ENCODE measurements at regions not wholly inside any gene's neighbourhood (a gene's known extent, or its start where the extent isn't known, plus 50 kb on each side); places are given as distances from the start of the nearest gene placed in this dataset.

DNA sequence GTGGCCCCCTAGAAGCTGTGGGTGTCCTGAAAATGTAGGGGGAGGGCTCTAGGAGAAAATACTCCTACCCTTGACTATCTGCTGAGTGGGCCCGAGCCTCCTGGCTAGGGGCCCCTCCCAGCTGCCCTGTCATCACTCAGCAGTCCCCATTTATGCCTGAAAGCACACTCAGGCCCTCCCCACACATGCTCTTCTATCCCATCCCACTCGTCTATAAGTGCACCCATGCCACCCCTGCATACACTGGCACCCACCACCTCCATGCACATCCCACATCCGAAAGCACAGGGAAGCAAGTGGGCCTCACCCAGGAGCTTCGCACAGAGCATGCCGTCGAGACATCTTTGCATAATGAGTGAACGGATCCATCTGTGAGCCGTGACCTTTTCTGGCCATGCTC lies 80.4 kb upstream of the POU3F1 start:
- no peak for DNase-seq

DNA sequence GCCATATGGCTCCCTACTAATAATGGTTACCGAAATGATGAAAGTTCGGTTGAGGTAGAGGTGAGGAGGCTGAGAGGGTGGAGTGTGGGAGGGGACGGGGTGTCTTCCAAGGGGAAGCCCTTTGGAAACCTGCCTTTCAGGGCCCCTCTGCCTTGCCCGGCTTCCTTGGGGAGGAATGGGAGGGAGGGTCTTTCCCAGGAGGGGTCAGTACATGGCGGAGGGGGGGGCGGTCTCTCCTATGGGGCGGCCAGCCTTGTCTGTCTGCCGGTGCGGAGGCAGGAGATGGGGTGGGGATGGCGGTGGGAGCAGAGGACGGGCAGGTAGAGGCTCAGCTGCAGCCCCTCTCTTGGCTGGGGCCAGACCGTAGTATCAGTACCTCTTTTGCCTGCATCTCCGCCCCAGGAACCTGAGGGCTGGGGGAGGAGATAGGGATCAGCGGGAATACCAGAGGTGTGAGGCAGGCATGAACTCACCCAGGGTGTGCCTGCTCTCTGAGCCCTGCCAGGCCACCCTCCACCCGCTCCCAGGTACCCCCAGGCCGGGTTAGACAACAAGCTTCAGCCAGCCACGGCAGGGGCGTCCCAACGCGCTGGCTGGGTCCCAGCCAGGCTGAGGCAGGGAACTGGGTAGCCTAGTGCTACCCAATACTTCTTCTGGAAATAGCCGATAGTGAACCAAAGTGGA lies 79.4 kb upstream of the POU3F1 start:
- no peak for DNase-seq

DNA sequence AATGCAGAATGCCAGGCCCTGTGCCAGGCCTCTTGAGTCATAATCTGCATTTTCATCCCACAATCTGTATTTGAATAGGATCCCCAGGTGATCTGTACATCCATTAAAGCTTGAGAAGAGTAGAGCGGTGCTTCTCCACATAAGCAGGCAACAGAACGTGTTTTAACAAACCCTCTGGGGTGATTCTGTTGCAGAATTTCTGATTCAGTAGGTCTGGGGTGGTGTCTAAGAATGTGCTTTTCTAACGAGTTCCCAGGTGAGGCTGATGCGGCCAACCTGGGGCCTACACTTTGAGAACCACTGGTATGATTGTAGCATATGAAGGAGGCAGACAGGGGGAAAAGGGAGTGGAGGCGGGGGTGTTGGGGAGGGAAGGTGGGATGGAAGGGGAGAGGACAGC lies 78.4 kb upstream of the POU3F1 start:
- DNase-seq = no peak

DNA sequence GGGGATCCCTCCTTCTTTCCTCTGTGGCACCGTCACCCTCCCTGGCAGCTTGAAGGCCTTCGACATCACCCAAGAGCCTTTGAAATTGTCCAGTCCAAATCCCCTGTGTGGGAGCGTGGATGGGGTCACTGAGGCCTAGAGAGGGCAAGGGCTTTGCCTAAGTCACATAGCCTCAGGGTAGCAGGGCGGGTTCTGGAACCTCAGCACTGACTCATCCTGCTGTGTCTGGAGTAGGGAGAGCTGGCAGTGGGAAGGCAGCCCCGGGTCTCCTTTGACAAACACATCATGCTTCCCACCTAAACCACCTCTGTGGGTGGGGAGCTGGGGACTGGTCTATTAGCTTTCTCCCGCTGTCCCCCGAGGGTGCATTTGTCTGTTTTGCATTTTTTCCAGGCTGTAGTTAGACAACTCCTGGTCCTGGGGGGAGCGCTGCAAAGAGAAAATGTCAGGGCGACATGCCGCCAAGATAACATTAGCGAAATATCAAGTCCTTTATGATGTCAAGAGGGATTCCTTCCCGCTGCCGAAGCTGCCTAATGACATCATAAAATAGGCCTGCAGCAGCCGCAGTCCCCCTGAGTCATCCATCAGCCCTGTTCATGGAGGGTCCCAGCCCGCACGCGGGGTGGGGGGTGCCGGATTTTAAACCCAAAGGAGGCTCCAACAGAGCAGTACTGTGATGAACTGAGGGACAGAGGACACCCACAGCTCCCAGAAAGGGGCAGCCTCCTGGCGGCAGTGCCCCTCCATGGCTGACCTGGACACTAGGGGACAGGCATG lies 77.0 kb upstream of the POU3F1 start:
- DNase-seq = no peak

DNA sequence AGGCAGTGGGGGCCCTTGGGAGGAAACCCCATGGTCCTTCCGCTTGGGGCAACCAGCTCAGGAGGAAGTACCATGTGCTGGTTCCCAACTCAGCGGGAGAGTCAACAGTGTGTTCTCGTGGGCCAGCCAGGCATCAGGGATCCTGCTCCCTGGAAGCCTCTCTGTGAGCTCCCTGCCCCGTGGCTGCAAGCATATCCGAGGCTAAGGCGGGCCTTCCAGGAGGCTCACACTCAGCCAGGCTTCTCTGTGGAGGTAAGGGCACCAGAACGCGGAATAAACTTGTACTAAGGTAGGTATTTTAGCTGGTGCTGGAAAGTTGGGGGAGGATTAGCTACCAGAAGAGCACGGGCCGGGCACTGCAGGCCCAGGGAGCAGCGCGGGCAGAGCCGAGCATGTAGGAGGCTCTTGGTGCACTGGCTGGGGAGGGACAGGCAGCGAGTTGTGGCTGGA lies 74.7 kb upstream of the POU3F1 start:
- no peak for DNase-seq

DNA sequence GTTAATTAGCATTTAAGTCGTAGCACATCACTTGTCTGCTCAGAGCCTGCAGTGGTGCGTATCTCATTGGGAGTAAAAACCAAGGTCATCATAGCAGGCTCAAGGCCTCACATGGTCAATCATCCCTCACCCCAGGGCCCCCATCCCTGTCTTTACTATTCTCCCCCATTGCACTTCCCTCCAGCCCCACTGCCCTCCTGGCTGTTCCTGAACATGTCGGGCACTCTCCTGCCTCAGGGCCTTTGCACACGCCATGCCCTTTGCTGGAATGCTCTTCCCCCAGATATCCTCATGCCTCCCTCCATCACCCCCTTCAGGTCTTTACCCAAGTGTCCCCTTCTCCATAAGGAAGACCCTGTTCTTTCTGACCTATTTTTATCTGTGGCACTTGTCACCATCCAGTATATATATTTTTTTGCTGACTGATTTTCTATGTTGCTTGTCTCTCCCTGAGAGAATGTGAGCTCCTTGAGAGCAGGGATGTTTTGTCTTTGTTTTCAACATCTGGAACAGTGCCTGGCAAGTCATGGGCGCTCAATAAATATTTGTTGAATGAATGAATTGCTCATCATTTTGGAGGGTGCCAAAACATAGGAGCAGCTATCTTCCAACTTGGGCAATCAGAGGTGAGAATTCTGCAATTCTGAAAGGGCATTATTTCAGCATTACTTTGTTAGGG lies 74.1 kb upstream of the POU3F1 start:
- DNase-seq = no peak

DNA sequence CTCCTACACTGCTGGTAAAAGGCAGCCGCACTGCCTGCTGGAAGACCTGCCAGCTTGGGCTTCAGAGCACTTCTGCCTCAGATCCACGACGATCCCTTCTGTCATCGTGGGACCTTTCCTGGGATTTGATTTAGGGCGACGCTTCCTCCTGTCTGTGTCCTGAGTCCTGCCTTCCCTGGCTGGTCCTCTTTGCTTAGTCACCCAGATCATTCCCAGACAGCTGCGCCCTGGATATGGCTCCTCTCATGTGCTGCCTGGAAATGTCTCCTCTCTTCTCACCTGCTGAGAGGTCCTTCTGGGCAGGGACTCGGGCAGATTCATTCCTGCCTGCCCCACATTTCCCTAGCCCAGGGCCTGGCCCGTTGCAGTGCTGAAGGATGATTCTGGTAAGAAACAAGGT lies 72.4 kb upstream of the POU3F1 start:
- DNase-seq = no peak

DNA sequence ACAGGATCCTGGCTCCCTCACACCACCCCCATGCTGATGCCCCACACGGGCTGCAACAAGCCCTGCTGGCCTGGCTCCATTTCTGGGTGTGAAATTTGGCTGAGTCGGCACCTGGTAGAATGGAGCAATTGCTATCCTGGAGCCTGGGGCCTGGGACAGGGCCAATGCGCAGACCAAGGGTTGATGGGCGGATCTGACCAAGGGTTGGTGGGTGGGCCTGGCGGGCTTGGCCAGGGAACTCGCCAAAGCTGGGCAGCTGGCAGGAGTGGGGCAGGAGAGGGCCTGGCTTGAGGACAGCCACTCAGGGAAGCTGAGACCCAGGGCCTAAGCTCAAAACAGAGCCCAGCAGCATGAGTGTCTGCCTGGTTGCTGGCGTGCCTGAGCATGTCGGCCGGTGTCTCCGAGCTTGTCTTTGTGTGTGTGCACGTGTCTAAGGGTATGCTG lies 70.9 kb upstream of the POU3F1 start:
- no peak for DNase-seq

DNA sequence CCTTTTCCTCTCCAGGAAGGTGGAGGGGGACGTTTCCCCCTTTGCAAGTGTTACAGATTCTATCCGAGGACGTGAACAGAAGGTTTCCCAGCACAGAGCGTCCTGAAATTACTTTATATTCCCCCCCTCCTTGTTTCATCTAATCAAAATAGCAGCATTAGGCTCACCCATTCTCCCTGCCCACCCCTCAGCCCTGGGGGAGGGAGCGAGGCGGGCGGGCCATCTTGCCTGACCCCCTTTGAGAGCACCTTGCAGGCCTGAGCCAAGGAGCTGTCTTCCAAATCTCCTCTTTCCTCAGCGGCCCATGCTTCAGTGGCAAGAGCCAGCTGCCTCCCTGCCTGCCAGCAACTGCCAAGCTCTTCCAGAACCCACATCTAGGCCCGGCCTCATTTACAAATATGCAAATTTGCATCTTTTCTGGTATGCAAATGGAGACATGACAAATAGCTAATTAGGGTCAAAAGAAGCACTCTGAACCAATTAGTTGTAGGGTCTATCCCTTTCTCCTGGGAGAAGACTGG lies 69.1 kb upstream of the POU3F1 start:
- DNase-seq = no peak

DNA sequence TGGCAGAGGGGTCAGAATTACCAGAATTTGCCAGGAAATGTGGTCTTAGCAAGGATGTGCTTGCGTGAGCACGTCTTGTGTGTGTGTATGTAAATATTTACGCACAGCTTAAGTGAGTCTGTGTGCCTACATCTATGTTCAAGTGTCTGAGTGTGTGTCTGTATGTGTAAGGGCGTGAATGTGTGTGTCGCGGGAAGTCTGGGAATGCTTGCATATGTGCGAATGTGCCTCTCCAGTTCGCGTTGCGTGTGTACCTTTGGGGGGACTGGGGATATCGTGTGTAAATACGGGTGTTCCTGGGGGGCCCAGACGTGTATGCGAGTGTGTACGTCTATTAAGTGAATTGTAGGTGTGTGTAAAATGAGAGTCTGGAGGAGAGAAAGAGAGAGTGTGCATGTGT lies 68.6 kb upstream of the POU3F1 start:
- no peak for DNase-seq

DNA sequence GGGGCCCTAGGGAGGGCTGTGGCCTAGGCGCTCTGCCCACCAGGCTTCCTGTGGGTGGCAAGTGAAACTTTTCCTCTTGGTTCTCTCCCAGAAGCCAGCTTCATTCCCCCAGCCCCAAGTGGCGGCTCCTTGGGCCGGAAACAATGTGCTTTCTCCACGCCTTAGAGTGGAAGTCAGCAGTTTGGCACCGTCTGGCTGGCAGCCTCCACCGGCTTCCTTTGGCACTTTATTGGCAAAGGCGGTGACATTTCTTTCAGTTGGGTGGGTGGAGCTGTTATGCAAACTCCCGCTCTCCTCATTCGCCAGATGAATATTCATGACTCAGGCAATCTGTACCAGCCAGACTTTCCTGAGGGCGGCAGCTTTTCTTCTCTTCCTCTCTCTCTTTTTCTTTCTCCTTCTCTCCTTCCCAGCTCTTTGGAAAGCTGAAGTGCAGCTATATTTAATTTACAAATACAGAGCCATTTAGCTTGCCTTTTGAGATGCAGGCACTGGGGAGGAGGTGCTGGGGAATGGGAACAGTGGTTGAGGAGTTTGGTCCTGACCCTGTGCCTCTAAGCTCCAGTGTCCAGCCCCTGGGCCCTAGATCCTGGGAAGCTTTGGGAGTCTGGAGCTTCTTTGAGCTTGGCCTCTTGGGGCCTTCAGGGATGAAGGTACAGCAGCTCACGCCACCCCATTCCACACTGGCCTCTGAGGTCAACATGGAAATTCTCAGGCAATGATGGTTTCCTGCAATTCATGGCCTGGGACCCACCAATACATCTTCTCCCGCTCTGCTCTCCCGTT lies 67.8 kb upstream of the POU3F1 start:
- no peak for DNase-seq

DNA sequence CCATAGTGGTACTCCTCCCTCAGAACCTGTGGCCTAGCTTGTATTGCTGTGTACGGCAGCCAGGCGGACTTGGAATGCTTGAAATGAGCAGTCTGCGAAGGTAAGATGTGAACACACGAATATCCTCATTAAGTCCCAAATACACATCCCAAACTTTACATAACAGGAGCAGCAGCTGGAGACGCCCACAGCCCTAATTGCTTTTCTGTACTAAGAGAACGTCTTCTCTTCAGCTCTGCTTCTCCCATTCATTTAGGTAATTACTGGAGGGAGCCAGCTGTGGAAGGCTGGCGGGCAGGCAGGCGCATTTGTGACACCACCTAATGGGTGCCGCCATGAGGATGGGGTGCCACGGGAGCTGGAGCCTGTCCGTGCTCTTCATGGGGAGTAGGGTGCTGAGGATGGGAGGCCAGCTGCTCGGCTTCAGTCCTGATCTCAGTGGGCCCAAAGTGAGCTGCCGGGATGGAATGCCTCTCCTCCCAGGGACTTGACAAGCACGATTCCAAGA lies 66.6 kb upstream of the POU3F1 start:
- DNase-seq = no peak

DNA sequence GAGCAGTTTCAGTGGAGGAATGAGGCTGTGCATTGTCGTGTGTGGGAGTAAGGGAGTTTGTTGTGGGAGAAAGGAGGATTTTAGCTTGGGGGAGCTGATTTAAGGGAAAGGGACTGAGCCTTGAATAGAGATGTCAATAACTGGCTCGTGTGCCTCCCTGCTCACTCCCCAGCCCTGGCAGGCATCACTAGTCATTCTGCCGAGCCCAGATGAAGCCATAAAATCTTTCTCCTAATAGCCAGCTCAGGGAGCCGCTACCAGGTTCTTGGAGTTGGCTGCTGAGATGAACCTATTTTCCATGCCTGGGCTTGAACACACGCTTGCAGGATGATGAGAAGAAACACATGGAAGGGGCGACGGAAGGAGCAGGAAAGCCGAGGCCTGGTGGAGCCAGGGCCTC lies 65.0 kb upstream of the POU3F1 start:
- no peak for DNase-seq

DNA sequence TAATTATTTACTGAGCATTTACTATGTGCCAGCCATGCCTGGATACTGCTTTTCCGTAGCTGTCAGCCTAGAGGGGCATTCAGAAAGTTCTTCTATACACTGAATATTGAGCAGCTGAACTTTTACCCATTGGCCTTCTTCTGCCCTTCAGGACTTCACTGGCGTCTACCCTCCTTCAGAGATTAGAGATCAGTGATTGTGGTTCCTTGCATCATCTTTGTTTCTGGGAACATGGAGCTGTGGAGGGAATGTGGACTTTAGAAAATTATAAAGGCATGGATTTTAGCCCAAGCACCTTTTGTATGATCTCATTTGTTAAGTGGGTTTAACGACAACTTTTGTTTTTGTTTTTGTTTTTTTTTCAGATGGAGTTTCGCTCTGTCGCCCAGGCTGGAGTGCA lies 58.7 kb upstream of the POU3F1 start:
- no peak for DNase-seq

DNA sequence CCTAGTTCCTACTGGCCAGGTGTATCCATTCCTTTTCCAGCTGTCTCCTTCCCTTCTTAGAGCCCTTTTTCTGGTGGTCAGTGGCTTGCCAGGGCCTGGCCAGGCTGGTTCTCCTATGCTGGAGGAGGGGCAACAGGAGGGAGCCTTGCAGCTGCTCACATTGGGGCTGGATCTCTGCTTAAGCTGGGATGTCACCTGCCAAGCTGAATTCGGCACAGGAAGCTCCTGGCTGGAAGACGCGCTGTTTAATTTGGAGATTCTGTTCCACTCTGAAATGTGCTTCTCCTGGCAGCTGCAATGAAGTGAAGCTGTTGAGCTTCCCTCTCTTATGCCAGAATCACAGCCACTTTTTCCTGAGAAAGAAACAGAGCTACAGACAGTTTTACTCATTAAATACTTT lies 56.0 kb upstream of the POU3F1 start:
- no peak for DNase-seq

DNA sequence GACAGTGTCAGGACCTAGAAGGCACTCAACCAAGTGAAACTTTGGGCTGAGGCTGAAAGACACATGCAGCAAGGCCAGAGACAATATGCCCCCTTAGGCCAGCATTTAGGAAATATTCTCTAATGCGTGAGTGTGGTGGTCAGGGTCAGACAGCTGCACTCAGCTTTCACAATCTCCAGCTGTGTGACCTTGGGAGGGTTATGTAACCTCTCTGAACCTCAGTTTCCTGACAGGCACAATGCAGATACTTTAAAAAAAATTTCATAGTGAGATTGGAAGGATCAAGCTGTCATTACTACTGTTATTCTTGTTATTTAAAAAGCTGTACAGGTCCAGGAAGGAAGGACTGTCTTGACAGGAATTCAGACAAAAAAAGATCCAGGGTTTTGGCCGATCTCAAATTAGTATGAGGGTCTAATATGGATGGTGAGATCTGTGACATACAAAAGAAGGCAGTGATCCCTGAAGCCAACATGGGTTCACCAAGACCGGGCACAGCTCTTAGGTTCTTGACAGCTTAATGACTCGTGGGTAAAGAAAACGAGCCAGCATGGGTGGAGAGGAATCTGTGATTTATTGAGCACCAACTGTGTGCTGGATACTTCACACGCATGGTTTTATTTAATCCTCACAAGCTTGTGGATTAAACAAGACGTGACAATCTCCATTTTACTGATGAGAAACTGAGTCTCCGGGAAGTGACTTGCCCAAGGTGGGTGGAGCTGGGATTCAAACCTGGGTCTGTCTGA lies 54.6 kb upstream of the POU3F1 start:
- no peak for DNase-seq

DNA sequence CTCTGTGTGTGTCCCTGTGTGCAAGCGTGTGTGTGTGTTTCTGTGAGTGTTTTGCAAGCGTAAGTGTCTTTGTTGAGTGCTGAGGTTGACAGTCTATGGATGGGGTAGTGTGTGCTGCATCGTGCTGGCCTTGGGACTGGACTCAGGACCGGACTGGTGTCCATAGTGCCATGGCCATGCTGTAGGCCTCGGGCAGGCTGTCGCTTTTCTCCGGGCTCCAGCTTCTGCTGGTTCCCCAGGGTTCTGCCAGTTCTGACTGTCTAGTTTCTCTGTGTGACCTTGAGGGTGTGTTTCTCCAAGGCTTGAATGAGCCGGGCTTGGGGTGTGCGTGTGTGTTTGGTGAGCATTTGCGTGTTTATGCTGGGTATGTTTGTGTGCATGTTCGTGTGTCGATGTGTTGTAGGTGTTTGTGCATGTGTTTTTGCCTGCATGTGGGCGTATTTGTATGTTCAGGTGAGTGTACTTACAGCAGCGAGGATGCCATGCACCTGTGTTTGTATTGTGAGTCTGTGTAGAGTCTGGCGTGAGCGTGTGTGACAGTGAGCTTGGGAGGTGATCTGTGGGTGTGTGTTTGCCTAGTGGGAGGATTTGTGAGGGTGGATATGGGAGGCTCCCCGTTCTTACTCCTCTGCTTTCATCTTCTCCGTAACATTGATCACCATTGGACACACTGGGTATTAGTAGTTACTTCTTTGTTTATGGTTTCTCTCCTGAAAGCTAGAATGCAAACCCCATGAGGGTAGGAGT lies 51.7 kb upstream of the POU3F1 start:
- DNase-seq = no peak

DNA sequence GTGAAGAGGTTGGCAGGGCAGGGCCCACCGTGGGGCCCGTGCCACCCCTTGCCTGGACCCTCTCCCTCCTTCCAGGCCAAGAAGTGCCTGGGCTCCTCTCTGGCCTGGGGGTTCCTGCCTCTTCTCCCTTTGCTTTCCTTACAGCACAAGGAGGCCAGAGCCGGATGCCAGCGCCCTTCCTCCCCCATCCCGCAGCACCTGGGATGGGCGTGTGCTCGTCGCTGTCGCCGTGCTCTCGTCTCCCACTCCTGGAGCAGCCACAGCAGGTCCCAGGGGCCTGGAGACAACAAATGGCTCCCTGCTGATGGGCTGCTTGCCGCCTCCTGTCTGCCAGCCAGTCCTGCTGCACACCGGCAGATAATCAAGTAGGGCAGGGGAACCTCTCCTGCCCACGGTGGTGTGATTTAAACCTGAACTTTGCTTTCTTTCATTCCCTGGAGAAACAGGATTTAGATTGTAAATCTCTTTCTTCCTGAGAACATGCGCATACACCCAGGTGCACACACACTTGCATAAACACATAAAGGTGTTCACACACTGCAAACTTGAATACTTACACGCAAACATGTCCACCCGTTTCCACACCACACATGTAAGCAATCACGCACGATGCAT lies 50.8 kb upstream of the POU3F1 start:
- DNase-seq = no peak
